ENCODE measurements at regions not wholly inside any gene's neighbourhood (a gene's known extent, or its start where the extent isn't known, plus 50 kb on each side); places are given as distances from the start of the nearest gene placed in this dataset.

- Histone ChIP-seq H3K27ac (ENCODE audit: low read depth in 1 of 2, low read length in 2 of 2) (no peak overlapping the region), H3K9me3 (ENCODE audit: control insufficient read depth in 4 of 4, low read length in 3 of 4) (peaks cover 0 to 4% (median 0%) of the 10 kb centered on the region in 4 donors), H3K4me3 (ENCODE audit: low read depth in 1 of 3, low read length in 3 of 3) (no peak overlapping the region), H3K36me3 (ENCODE audit: control insufficient read depth in 4 of 4, insufficient read depth in 3 of 4, low read depth in 1 of 4, low read length in 3 of 4) (no peaks in the 10 kb centered on the region), H3K4me1 (ENCODE audit: control insufficient read depth in 4 of 4, insufficient read depth in 4 of 4, low read length in 3 of 4) (no peaks in the 10 kb centered on the region), H3K9ac (ENCODE audit: low read depth in 1 of 2, low read length in 2 of 2) (no peak overlapping the region), H3K27me3 (ENCODE audit: control insufficient read depth in 4 of 4, insufficient read depth in 4 of 4, low read length in 3 of 4) (no peaks in the 10 kb centered on the region)
- 71% methylated on average over 2 of the region's 2 CpGs for WGBS
- TF ChIP-seq REST (IDR thresholded peaks at IDR 0.05), result no peak
- no peak for TF ChIP-seq YY1 (IDR thresholded peaks at IDR 0.05)
- TF ChIP-seq, protein P1, sequence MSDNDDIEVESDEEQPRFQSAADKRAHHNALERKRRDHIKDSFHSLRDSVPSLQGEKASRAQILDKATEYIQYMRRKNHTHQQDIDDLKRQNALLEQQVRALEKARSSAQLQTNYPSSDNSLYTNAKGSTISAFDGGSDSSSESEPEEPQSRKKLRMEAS (IDR thresholded peaks at IDR 0.05), result no peak
- TF ChIP-seq GABPA (IDR thresholded peaks at IDR 0.05 in 1 of 2, conservative IDR thresholded peaks at IDR 0.05 in 1 of 2), result no peak
- TF ChIP-seq RXRA (IDR thresholded peaks at IDR 0.05), result no peak
- no peak for TF ChIP-seq NR2F2 (IDR thresholded peaks at IDR 0.05)
- no peak for TF ChIP-seq HNF4A (conservative IDR thresholded peaks at IDR 0.05)
- TF ChIP-seq CTCF (IDR thresholded peaks at IDR 0.05; ENCODE audit: low read depth, low read length, missing input control), result no peak
- no peak for TF ChIP-seq JUND (IDR thresholded peaks at IDR 0.05)
- TF ChIP-seq FOXA1 (IDR thresholded peaks at IDR 0.05), result no peak
- no peak for TF ChIP-seq FOXA2 (IDR thresholded peaks at IDR 0.05)
- TF ChIP-seq TAF1 (conservative IDR thresholded peaks at IDR 0.05), result no peak
- no peak for TF ChIP-seq ZBTB33 (IDR thresholded peaks at IDR 0.05)
- no peak for TF ChIP-seq SP1 (IDR thresholded peaks at IDR 0.05)
- no peak for DNase-seq (ENCODE audit: low spot score)
Observed at GRCh38 chr4:45082101-45082500, 355.7 kb upstream of the GNPDA2 start.

DNA sequence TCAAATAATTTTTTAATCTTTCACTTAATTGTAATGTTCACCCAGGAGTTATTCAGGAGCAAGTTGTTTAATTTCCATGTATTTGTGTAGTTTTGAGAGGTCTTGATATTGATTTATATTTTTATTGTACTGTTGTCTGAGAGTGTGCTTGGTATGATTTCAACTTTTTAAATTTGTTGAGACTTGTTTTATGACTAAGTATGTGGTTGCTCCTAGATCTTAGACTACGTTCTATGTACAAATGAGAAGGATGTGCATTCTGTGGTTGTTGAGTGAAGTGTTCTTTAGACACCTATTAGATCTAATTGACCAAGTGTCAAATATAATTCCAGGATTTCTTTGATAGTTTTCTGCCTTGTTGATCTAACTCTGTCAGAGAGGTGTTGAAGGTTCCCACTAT, 353.3 kb upstream of the GNPDA2 start:
- DNase-seq (ENCODE audit: low spot score), result no peak
- no peak overlapping the region for H3K9ac ChIP-seq (ENCODE audit: low read depth in 1 of 2, low read length in 2 of 2)
- no peaks in the 10 kb centered on the region for H3K4me1 ChIP-seq (ENCODE audit: control insufficient read depth in 4 of 4, insufficient read depth in 4 of 4, low read length in 3 of 4)
- WGBS, result 55% methylated on average over 1 of the region's 1 CpG
- peaks cover 0 to 4% (median 0%) of the 10 kb centered on the region in 4 donors for H3K9me3 ChIP-seq (ENCODE audit: control insufficient read depth in 4 of 4, low read length in 3 of 4)
- no peaks in the 10 kb centered on the region for H3K36me3 ChIP-seq (ENCODE audit: control insufficient read depth in 4 of 4, insufficient read depth in 3 of 4, low read depth in 1 of 4, low read length in 3 of 4)
- no peak for TF ChIP-seq FOXA2 (IDR thresholded peaks at IDR 0.05)
- TF ChIP-seq REST (IDR thresholded peaks at IDR 0.05), result no peak
- TF ChIP-seq, protein P1 (IDR thresholded peaks at IDR 0.05), result no peak
- no peak for TF ChIP-seq EGR1 (IDR thresholded peaks at IDR 0.05; ENCODE audit: low read depth in 2 of 2)
- no peak for TF ChIP-seq ZBTB33 (IDR thresholded peaks at IDR 0.05)
- TF ChIP-seq ATF3 (IDR thresholded peaks at IDR 0.05), result no peak
- TF ChIP-seq TAF1 (conservative IDR thresholded peaks at IDR 0.05), result no peak
- TF ChIP-seq SP1 (IDR thresholded peaks at IDR 0.05), result no peak
- TF ChIP-seq GABPA (IDR thresholded peaks at IDR 0.05 in 1 of 2, conservative IDR thresholded peaks at IDR 0.05 in 1 of 2), result no peak
- no peak for TF ChIP-seq NR2F2 (IDR thresholded peaks at IDR 0.05)
- no peak for TF ChIP-seq FOXA1 (IDR thresholded peaks at IDR 0.05)
- no peak overlapping the region for H3K27ac ChIP-seq (ENCODE audit: low read depth in 1 of 2, low read length in 2 of 2)
- no peak overlapping the region for H3K4me3 ChIP-seq (ENCODE audit: low read depth in 1 of 3, low read length in 3 of 3)
- no peaks in the 10 kb centered on the region for H3K27me3 ChIP-seq (ENCODE audit: control insufficient read depth in 4 of 4, insufficient read depth in 4 of 4, low read length in 3 of 4)

Data from liver (tissue), 8 donors.